Esophagus squamous epithelium (tissue), 4 donors: ENCODE measurements at regions not wholly inside any gene's neighbourhood (a gene's known extent, or its start where the extent isn't known, plus 50 kb on each side); places are given as distances from the start of the nearest gene placed in this dataset.

ENCODE experiments used
- CTCF ChIP-seq, 6 experiments: fragments of 450-650 bp in 4 of 6; fragments of 200-600 bp in 2 of 6; sonication (generic) in 2 of 6; IDR thresholded peaks; one replicate each; pipeline ENCODE4 v1.5.1; 2016 to 2019; ENCODE audit warnings: antibody characterized with exemption in 6 of 6, mild to moderate bottlenecking in 4 of 6, moderate library complexity in 4 of 6
- POLR2A ChIP-seq, 4 donors: fragments of 450-650 bp; IDR thresholded peaks; one replicate each; pipeline ENCODE4 v1.6.1; 2017; ENCODE audit warnings: antibody characterized with exemption in 4 of 4, mild to moderate bottlenecking in 4 of 4, moderate library complexity in 3 of 4

GRCh38 chr14:64639340-64639821 is 64.8 kb upstream of the PLEKHG3 start:
- TF ChIP-seq CTCF (IDR thresholded peaks at IDR 0.05), result no peak
- TF ChIP-seq POLR2A (IDR thresholded peaks at IDR 0.05), result no peak
